Colonic mucosa (tissue), 4 donors: ENCODE measurements at regions not wholly inside any gene's neighbourhood (a gene's known extent, or its start where the extent isn't known, plus 50 kb on each side); places are given as distances from the start of the nearest gene placed in this dataset.
"Not testable (repeated sequence)": the region's sequence is repeated elsewhere in the genome, so short reads cannot be mapped to it uniquely, and the experiment has no call there.

Experiments
- DNase-seq: peaks from one replicate; pipeline ENCODE4 v3.0.0-alpha.2; 2020
- H3K27ac ChIP-seq: fragments of 200-600 bp; one replicate; pipeline ENCODE4 v1.8.0; 2021
- H3K27me3 ChIP-seq: fragments of 200-600 bp; one replicate; pipeline ENCODE4 v1.8.0; 2021
- H3K36me3 ChIP-seq: fragments of 200-600 bp; one replicate; pipeline ENCODE4 v1.8.0; 2021
- H3K4me1 ChIP-seq: fragments of 200-600 bp; one replicate; pipeline ENCODE4 v1.8.0; 2021; ENCODE audit warnings: mild to moderate bottlenecking
- H3K4me3 ChIP-seq: fragments of 200-600 bp; one replicate; pipeline ENCODE4 v1.8.0; 2021
- H3K9ac ChIP-seq, 2 donors: one replicate each; pipeline ENCODE4 v1.7.0; 2013; ENCODE audit warnings: control low read depth in 2 of 2, low read depth in 2 of 2, low read length in 2 of 2
- H3K9me3 ChIP-seq: fragments of 200-600 bp; one replicate; pipeline ENCODE4 v1.8.0; 2021
- intact Hi-C: fragments of 100-400 bp; cut with DNase I; formaldehyde crosslinking; loops from one replicate; pipeline ENCODE4 v1.14.1; 2022
- TF ChIP-seq, protein P1 (sequence below): fragments of 200-600 bp; IDR thresholded peaks from one replicate; pipeline ENCODE4 v1.8.0; 2022; ENCODE audit warnings: antibody characterized with exemption, mild to moderate bottlenecking
- donor health status: healthy.
- donor health status: DM: no; HTN: no; CAD: no.
- donor health status: DM: no; HTN: no; CAD: no.

DNA sequence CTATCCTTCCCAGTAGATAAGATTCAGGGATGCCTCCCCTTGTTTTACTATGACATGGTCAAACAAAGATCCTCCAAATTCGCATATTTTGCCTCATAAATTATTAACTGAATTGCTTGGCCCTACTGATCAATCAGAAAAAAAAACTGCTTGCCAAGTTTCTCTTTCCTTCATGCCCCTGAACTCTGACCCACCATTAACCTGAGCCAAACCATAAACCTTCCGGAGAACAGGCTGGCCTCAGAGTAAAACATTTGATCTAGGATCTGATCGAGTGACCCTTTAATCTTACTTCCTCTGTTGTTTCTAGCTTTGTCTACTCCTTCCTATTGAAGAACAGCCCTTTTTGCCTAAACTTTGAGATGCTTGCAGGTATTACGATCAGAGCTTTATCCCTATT lies 209.7 kb upstream of the FAM47A start:
- Histone ChIP-seq H3K9me3 (no peaks in the 10 kb centered on the region), H3K4me3 (no peak overlapping the region), H3K36me3 (no peaks in the 10 kb centered on the region), H3K27ac (no peak overlapping the region), H3K9ac (no peak overlapping the region), H3K4me1 (no peaks in the 10 kb centered on the region), H3K27me3 (no peaks in the 10 kb centered on the region)
- DNase-seq = no peak
- intact Hi-C loops = no loop called here
- TF ChIP-seq, protein P1, sequence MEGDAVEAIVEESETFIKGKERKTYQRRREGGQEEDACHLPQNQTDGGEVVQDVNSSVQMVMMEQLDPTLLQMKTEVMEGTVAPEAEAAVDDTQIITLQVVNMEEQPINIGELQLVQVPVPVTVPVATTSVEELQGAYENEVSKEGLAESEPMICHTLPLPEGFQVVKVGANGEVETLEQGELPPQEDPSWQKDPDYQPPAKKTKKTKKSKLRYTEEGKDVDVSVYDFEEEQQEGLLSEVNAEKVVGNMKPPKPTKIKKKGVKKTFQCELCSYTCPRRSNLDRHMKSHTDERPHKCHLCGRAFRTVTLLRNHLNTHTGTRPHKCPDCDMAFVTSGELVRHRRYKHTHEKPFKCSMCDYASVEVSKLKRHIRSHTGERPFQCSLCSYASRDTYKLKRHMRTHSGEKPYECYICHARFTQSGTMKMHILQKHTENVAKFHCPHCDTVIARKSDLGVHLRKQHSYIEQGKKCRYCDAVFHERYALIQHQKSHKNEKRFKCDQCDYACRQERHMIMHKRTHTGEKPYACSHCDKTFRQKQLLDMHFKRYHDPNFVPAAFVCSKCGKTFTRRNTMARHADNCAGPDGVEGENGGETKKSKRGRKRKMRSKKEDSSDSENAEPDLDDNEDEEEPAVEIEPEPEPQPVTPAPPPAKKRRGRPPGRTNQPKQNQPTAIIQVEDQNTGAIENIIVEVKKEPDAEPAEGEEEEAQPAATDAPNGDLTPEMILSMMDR = no peak

GRCh38 chrX:34341258-34341657 lies 209.1 kb upstream of the FAM47A start:
- Histone ChIP-seq H3K27ac (no peak overlapping the region), H3K9me3 (no peaks in the 10 kb centered on the region), H3K36me3 (no peaks in the 10 kb centered on the region), H3K4me3 (no peak overlapping the region), H3K9ac (no peak overlapping the region), H3K27me3 (no peaks in the 10 kb centered on the region), H3K4me1 (no peaks in the 10 kb centered on the region)
- intact Hi-C loops = no loop called here
- TF ChIP-seq, protein P1 = no peak
- DNase-seq = no peak

DNA sequence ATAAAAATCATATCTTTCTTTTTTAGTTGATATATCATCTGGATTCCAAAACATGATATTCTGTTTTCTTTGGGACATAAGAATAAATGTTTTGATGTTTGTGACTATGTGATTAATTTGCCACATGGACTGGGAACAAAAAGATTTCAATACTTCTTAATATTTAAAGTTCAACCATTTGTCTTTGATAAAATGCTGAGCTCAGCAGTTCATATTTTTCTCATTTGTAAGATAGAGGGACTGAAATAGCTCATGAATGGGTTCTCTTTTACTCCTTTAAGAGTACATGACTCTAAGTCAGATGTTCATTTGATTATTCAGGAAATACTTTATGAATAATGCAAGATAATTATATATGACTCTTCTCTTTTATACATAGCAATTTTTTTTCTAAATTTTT lies 205.9 kb upstream of the FAM47A start:
- Histone ChIP-seq H3K4me3 (no peak overlapping the region), H3K9ac (no peak overlapping the region), H3K9me3 (no peaks in the 10 kb centered on the region), H3K36me3 (no peaks in the 10 kb centered on the region), H3K4me1 (no peaks in the 10 kb centered on the region), H3K27ac (no peak overlapping the region), H3K27me3 (no peaks in the 10 kb centered on the region)
- TF ChIP-seq, protein P1 = no peak
- DNase-seq = no peak
- intact Hi-C loops = no loop called here

DNA sequence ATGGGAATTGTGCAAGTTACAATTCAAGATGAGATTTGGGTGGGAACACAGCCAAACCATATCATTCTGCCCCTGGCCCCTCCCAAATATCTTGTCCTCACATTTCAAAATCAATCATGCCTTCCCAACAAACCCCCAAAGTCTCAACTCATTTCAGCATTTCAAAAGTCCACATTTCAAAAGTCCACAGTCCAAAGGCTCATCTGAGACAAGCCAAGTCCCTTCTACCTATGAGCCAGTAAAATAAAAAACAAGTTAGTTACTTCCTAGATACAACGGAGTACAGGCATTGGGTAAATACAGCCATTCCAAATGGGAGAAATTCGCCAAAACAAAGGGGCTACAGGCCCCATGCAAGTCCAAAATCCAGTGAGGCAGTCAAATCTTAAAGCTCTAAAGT lies 203.3 kb upstream of the FAM47A start:
- DNase-seq, H3K4me1 ChIP-seq, H3K36me3 ChIP-seq, H3K27ac ChIP-seq, H3K4me3 ChIP-seq, H3K9ac ChIP-seq, H3K27me3 ChIP-seq, intact Hi-C loops, H3K9me3 ChIP-seq: not testable (repeated sequence)

- TF ChIP-seq, protein P1 = no peak
- Histone ChIP-seq H3K27ac (no peak overlapping the region), H3K36me3 (no peaks in the 10 kb centered on the region), H3K4me3 (no peak overlapping the region), H3K9ac (no peak overlapping the region), H3K4me1 (no peaks in the 10 kb centered on the region), H3K9me3 (no peaks in the 10 kb centered on the region), H3K27me3 (no peaks in the 10 kb centered on the region)
- intact Hi-C loops = no loop called here
- DNase-seq = no peak
These were observed 200.2 kb upstream of the FAM47A start for GRCh38 chrX:34332334-34332733.

DNA sequence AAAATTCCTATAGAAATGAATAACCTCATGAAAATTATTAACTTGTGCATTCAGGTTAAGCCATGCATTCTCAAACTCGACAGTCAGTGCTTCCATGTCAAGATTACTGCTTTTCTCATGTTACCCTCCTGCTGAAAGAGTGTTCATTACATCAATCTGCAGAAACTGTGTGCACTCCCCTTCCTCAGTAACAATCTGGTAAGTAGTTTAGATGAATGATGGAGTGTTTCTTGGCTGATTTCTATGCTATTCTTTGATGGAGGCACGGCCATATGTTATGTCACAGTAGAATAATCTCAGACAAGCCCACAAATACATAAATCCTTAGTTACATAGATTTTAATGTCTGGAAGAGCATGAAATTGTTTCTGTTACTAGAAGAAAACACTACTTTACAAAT lies 193.3 kb upstream of the FAM47A start:
- TF ChIP-seq, protein P1 = no peak
- H3K4me3 ChIP-seq = no peak overlapping the region
- no peaks in the 10 kb centered on the region for H3K4me1 ChIP-seq
- no peaks in the 10 kb centered on the region for H3K36me3 ChIP-seq
- no peak for DNase-seq
- H3K9ac ChIP-seq = no peak overlapping the region
- no peaks in the 10 kb centered on the region for H3K27me3 ChIP-seq
- no peaks in the 10 kb centered on the region for H3K9me3 ChIP-seq
- intact Hi-C loops = no loop called here
- no peak overlapping the region for H3K27ac ChIP-seq

- H3K36me3 ChIP-seq, H3K27me3 ChIP-seq, H3K9ac ChIP-seq, H3K9me3 ChIP-seq, intact Hi-C loops, H3K27ac ChIP-seq, DNase-seq, H3K4me1 ChIP-seq, H3K4me3 ChIP-seq: not testable (repeated sequence)
These were observed 188.3 kb upstream of the FAM47A start for GRCh38 chrX:34320424-34320823.
